Testis (tissue), 2 donors: ENCODE measurements at regions not wholly inside any gene's neighbourhood (a gene's known extent, or its start where the extent isn't known, plus 50 kb on each side); places are given as distances from the start of the nearest gene placed in this dataset.

Source experiments
- CTCF ChIP-seq, 3 experiments: fragments of 450-650 bp in 2 of 3; fragments of 200-600 bp in 1 of 3; sonication (generic) in 1 of 3; IDR thresholded peaks; one replicate each; pipeline ENCODE4 v1.5.1; 2016 to 2019; ENCODE audit warnings: antibody characterized with exemption in 3 of 3, mild to moderate bottlenecking in 2 of 3, moderate library complexity in 1 of 3
- POLR2A ChIP-seq: fragments of 450-650 bp; IDR thresholded peaks from one replicate; pipeline ENCODE4 v1.6.1; 2017; ENCODE audit warnings: antibody characterized with exemption, mild to moderate bottlenecking, moderate library complexity

- TF ChIP-seq CTCF (IDR thresholded peaks at IDR 0.05): no peak
- TF ChIP-seq POLR2A: no peak
These were observed 418.2 kb downstream of the CDK5RAP2 start for GRCh38 chr9:120161776-120162175.
